Ascending aorta (tissue), 2 donors: ENCODE measurements at regions not wholly inside any gene's neighbourhood (a gene's known extent, or its start where the extent isn't known, plus 50 kb on each side); places are given as distances from the start of the nearest gene placed in this dataset.
A peak's percentile ranks its signal among the peaks of the same experiment; 100 is the strongest.

ENCODE experiments used
- DNase-seq, 2 donors: peaks; one replicate each; pipeline ENCODE4 v3.0.0-alpha.2; 2019; ENCODE audit warnings: low spot score in 2 of 2
- H3K27ac ChIP-seq, 2 donors: fragments of 200-600 bp; sonication (generic); one replicate each; pipeline ENCODE4 v1.5.1; 2016 to 2017; ENCODE audit warnings: mild to moderate bottlenecking in 1 of 2
- H3K27me3 ChIP-seq: fragments of 200-600 bp; sonication (generic); one replicate; pipeline ENCODE4 v1.5.1; 2017
- H3K36me3 ChIP-seq, 2 donors: fragments of 200-600 bp; sonication (generic); one replicate each; pipeline ENCODE4 v1.5.1; 2016
- H3K4me1 ChIP-seq, 2 donors: fragments of 200-600 bp; sonication (generic); one replicate each; pipeline ENCODE4 v1.5.1; 2016 to 2017; ENCODE audit warnings: mild to moderate bottlenecking in 1 of 2
- H3K4me3 ChIP-seq, 2 donors: fragments of 200-600 bp; sonication (generic); one replicate each; pipeline ENCODE4 v1.5.1; 2016 to 2017; ENCODE audit warnings: mild to moderate bottlenecking in 1 of 2
- H3K9me3 ChIP-seq, 2 donors: fragments of 200-600 bp; sonication (generic); one replicate each; pipeline ENCODE4 v1.5.1; 2016
- CTCF ChIP-seq, 3 experiments: fragments of 200-600 bp in 2 of 3; fragments of 450-650 bp in 1 of 3; sonication (generic) in 2 of 3; IDR thresholded peaks; one replicate each; pipeline ENCODE4 v1.5.1; 2016 to 2019; ENCODE audit warnings: antibody characterized with exemption in 3 of 3, mild to moderate bottlenecking in 1 of 3, moderate library complexity in 1 of 3
- intact Hi-C: fragments of 100-400 bp; cut with DNase I; formaldehyde crosslinking; loops from one replicate; pipeline ENCODE4 v1.15.1; 2023

DNA sequence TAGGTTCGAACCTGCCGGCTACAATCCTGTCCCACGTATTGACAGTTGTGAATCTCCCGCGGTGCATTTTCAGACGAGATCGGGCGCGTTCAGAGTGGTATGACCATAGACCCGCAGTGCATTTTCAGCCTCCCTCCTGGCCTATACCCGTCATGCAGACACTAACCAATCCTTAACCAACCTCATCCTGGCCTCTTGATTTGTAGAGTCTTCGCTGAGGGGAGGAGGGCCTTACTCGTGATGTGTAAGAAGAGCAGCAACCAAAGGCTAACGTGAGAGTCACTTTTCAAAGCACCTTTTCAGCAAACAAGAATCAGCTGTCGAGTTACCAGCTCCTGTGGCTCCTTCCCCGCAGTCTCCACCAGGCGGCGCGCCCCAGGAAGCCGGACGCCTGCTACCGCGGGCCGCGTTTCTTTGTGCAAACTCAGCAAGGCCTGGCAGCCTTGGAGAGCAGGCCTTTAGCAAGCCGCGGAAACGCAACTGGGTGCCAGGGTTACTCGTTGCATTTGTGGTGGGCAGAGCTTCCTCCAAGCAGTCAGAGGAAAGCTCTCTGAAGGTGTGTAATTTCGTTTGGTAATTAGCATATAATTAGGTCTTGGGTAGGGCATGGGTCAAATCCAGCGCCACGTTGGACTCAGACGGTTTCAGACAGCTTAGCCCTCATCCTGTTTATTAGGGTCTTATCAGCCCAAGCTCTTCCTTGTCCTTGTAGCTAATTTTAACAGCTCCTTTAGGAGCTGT is 139.8 kb downstream of the OR2B2 start:
- DNase-seq: peak; percentile 51 to 92
- intact Hi-C loops: loop anchor here (1.0 kb wide), 2 partner anchors 24 to 123 kb away; no protein-coding TSS in a partner anchor
- H3K4me3 ChIP-seq: no peak overlapping the region

GRCh38 chr6:27771235-27771634 is 141.0 kb downstream of the OR2B2 start:
- H3K27ac ChIP-seq: no peak overlapping the region
- H3K36me3 ChIP-seq: no peaks in the 10 kb centered on the region
- no peaks in the 10 kb centered on the region for H3K27me3 ChIP-seq
- intact Hi-C loops: no loop called here
- DNase-seq: no peak
- H3K4me3 ChIP-seq: no peak overlapping the region
- no peaks in the 10 kb centered on the region for H3K4me1 ChIP-seq
- no peaks in the 10 kb centered on the region for H3K9me3 ChIP-seq
- no peak for TF ChIP-seq CTCF (IDR thresholded peaks at IDR 0.05)

More for the DNA sequence above, 139.8 kb downstream of the OR2B2 start:
- no peaks in the 10 kb centered on the region for H3K36me3 ChIP-seq
- peak; percentile 87 to 94 (median 88) for TF ChIP-seq CTCF (IDR thresholded peaks at IDR 0.05)
- no peaks in the 10 kb centered on the region for H3K4me1 ChIP-seq
- H3K27ac ChIP-seq: no peak overlapping the region
- no peaks in the 10 kb centered on the region for H3K9me3 ChIP-seq
- H3K27me3 ChIP-seq: no peaks in the 10 kb centered on the region

DNA sequence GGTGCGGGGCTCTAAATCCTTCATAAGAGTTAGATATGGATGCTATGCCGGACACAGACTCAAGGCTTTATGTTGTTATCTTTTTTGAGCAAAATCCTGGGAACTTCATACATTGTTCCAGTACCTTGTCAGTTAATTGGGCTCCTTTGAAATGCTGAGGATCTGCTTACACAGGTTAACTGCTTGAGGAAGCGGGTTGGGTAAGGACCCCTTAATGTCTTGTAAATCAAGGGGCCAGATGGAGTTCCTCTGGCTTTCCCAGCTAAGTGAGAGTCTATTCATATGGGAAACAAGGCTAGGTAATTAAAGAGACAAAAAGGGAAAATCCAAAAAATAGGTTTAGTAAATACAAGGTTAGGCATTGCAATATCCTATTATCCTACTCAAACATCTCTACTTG is 141.5 kb downstream of the OR2B2 start:
- Histone ChIP-seq H3K4me1 (no peaks in the 10 kb centered on the region), H3K9me3 (no peaks in the 10 kb centered on the region), H3K4me3 (no peak overlapping the region), H3K27me3 (no peaks in the 10 kb centered on the region), H3K36me3 (no peaks in the 10 kb centered on the region), H3K27ac (no peak overlapping the region)
- no peak for DNase-seq
- intact Hi-C loops: no loop called here
- TF ChIP-seq CTCF (IDR thresholded peaks at IDR 0.05): no peak

DNA sequence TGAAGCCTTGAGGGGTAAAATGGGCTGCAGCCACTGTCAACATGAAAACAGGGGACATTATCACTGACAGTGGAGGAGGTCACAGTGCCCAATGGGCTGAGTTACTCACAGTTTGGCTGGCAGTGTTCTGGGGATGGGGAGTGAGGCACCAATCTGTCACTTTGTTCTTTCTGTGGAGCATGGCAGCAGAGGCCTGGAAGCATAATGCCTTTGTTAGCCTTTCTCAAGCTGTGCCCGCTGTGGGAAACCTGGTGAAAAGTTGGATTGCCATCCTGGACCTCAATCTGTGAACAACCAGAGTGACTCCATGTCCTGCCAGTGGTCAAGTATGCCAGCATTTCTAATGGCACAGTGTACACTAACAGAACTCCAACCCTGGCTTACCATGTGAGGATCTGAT is 143.6 kb downstream of the OR2B2 start:
- H3K27me3 ChIP-seq: no peaks in the 10 kb centered on the region
- no peaks in the 10 kb centered on the region for H3K36me3 ChIP-seq
- no peak overlapping the region for H3K4me3 ChIP-seq
- intact Hi-C loops: no loop called here
- no peaks in the 10 kb centered on the region for H3K4me1 ChIP-seq
- no peak for TF ChIP-seq CTCF (IDR thresholded peaks at IDR 0.05)
- DNase-seq: no peak
- H3K9me3 ChIP-seq: no peaks in the 10 kb centered on the region
- no peak overlapping the region for H3K27ac ChIP-seq

DNA sequence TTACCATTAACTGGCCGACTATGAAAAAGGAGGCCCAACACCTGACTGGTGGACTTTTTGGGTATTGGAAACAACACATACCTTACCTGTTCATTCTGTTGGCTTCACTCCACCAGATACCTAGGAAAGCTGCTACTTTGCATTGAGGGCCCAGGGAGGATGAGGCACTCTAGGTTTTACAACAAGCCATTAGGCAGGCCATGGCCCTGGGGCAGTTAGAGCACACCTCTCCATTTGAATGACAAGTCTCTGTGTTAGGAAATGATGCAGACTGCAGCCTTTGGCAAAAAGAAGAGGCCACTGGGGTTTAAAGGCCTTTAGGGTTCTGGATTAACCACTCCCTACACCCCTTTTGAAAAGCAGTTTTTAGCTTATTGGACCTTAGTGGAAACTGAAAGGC is 144.3 kb downstream of the OR2B2 start:
- Histone ChIP-seq H3K27me3 (no peaks in the 10 kb centered on the region), H3K9me3 (no peaks in the 10 kb centered on the region), H3K4me1 (no peaks in the 10 kb centered on the region), H3K4me3 (no peak overlapping the region), H3K27ac (no peak overlapping the region), H3K36me3 (no peaks in the 10 kb centered on the region)
- intact Hi-C loops: no loop called here
- TF ChIP-seq CTCF (IDR thresholded peaks at IDR 0.05): no peak
- DNase-seq: no peak
